ENCODE measurements at regions not wholly inside any gene's neighbourhood (a gene's known extent, or its start where the extent isn't known, plus 50 kb on each side); places are given as distances from the start of the nearest gene placed in this dataset.

DNA sequence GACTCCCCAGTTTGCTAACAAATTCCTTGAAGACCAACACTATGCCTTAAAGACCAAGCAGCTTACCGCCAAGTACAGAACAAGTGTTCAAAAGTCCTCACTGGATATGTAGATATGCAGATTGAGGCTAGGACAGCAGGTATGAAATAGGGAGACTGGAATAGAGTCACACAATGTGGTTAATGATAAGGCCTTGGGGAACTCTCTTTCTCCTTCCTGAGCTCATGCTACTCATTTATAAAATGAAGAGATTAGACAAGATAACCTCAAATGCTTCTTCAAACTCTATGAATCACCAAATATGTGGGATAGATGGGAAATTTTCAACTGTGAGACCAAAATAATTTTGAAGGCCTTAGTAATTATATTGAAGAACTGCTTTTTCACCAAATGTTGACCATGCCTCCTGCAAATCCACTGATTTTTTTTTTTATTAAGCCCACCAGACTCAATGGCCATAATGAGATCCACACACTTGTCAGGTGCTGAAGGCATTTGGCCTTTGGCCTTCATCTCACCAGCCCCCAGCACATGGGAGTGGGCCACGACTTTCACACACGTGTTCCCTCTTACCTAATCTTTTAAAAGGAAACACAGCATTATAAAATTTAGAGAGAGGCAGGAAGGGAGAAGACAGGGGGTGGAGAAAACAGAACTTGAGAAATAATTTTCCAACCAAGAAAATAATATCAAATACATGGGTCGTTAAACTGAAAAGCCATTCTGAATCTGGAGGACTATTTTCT, 181.5 kb downstream of the EN1 start (continued):
- TF ChIP-seq FOS (IDR thresholded peaks at IDR 0.05; ENCODE audit: borderline replicate concordance, extremely low read depth, insufficient read length) (no peak), CUX1 (IDR thresholded peaks at IDR 0.05; ENCODE audit: insufficient replicate concordance, low read depth, low read length) (no peak), YY1 (IDR thresholded peaks at IDR 0.05; ENCODE audit: low read depth, low read length) (no peak), TARDBP (IDR thresholded peaks at IDR 0.05; ENCODE audit: borderline replicate concordance) (no peak)
- TF ChIP-seq, protein P1, sequence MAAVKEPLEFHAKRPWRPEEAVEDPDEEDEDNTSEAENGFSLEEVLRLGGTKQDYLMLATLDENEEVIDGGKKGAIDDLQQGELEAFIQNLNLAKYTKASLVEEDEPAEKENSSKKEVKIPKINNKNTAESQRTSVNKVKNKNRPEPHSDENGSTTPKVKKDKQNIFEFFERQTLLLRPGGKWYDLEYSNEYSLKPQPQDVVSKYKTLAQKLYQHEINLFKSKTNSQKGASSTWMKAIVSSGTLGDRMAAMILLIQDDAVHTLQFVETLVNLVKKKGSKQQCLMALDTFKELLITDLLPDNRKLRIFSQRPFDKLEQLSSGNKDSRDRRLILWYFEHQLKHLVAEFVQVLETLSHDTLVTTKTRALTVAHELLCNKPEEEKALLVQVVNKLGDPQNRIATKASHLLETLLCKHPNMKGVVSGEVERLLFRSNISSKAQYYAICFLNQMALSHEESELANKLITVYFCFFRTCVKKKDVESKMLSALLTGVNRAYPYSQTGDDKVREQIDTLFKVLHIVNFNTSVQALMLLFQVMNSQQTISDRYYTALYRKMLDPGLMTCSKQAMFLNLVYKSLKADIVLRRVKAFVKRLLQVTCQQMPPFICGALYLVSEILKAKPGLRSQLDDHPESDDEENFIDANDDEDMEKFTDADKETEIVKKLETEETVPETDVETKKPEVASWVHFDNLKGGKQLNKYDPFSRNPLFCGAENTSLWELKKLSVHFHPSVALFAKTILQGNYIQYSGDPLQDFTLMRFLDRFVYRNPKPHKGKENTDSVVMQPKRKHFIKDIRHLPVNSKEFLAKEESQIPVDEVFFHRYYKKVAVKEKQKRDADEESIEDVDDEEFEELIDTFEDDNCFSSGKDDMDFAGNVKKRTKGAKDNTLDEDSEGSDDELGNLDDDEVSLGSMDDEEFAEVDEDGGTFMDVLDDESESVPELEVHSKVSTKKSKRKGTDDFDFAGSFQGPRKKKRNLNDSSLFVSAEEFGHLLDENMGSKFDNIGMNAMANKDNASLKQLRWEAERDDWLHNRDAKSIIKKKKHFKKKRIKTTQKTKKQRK (IDR thresholded peaks at IDR 0.05; ENCODE audit: low read depth, low read length): no peak
- TF ChIP-seq, protein P2, sequence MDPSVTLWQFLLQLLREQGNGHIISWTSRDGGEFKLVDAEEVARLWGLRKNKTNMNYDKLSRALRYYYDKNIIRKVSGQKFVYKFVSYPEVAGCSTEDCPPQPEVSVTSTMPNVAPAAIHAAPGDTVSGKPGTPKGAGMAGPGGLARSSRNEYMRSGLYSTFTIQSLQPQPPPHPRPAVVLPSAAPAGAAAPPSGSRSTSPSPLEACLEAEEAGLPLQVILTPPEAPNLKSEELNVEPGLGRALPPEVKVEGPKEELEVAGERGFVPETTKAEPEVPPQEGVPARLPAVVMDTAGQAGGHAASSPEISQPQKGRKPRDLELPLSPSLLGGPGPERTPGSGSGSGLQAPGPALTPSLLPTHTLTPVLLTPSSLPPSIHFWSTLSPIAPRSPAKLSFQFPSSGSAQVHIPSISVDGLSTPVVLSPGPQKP (IDR thresholded peaks at IDR 0.05; ENCODE audit: low read depth, low read length): no peak

Data from GM12878 (cell line).